Stimulated activated naive CD4-positive, alpha-beta T cell (primary cell): ENCODE measurements at regions not wholly inside any gene's neighbourhood (a gene's known extent, or its start where the extent isn't known, plus 50 kb on each side); places are given as distances from the start of the nearest gene placed in this dataset.

Experiments
- DNase-seq, 6 experiments: peaks; one replicate each; lab custom pipeline; 2025; lab: John Stamatoyannopoulos, UW

- no peak for DNase-seq
Observed at GRCh38 chr4:107317611-107318010, 281.5 kb upstream of the DKK2 start.

GRCh38 chr4:107315584-107315983, 279.5 kb upstream of the DKK2 start:
- no peak for DNase-seq

- DNase-seq, result no peak
Observed at GRCh38 chr4:107314156-107314555, 278.0 kb upstream of the DKK2 start.

GRCh38 chr4:107312366-107312765, 276.3 kb upstream of the DKK2 start:
- no peak for DNase-seq

- DNase-seq, result no peak
Observed at GRCh38 chr4:107304699-107305286, 268.7 kb upstream of the DKK2 start.

GRCh38 chr4:107299646-107300045, 263.5 kb upstream of the DKK2 start:
- DNase-seq, result no peak

- DNase-seq, result no peak
Observed at GRCh38 chr4:107292979-107293378, 256.9 kb upstream of the DKK2 start.

GRCh38 chr4:107283587-107284559, 247.8 kb upstream of the DKK2 start:
- no peak for DNase-seq

GRCh38 chr4:107279733-107280132, 243.6 kb upstream of the DKK2 start:
- no peak for DNase-seq

GRCh38 chr4:107278791-107279483, 242.8 kb upstream of the DKK2 start:
- DNase-seq, result no peak

GRCh38 chr4:107276052-107276451, 239.9 kb upstream of the DKK2 start:
- no peak for DNase-seq

GRCh38 chr4:107275225-107275624, 239.1 kb upstream of the DKK2 start:
- no peak for DNase-seq

- DNase-seq, result no peak
Observed at GRCh38 chr4:107270614-107271013, 234.5 kb upstream of the DKK2 start.

GRCh38 chr4:107269175-107269574, 233.1 kb upstream of the DKK2 start:
- DNase-seq, result no peak

GRCh38 chr4:107265859-107266258, 229.7 kb upstream of the DKK2 start:
- no peak for DNase-seq

GRCh38 chr4:107261241-107261874, 225.2 kb upstream of the DKK2 start:
- no peak for DNase-seq

- no peak for DNase-seq
Observed at GRCh38 chr4:107258359-107258758, 222.2 kb upstream of the DKK2 start.

GRCh38 chr4:107255596-107255995, 219.5 kb upstream of the DKK2 start:
- no peak for DNase-seq

GRCh38 chr4:107255114-107255513, 219.0 kb upstream of the DKK2 start:
- no peak for DNase-seq

GRCh38 chr4:107253579-107254068, 217.5 kb upstream of the DKK2 start:
- DNase-seq, result no peak

GRCh38 chr4:107253090-107253489, 217.0 kb upstream of the DKK2 start:
- no peak for DNase-seq

GRCh38 chr4:107252571-107252970, 216.5 kb upstream of the DKK2 start:
- no peak for DNase-seq
